Left forelimb (tissue), 1 donor: ENCODE measurements at regions not wholly inside any gene's neighbourhood (a gene's known extent, or its start where the extent isn't known, plus 50 kb on each side); places are given as distances from the start of the nearest gene placed in this dataset.

ENCODE experiments used
- DNase-seq: peaks from one replicate; pipeline ENCODE4 v3.0.0-alpha.2; 2018; ENCODE audit warnings: low spot score

GRCh38 chr3:117762621-117763037 lies 1053.0 kb downstream of the TUSC7 start:
- DNase-seq: no peak

- DNase-seq: no peak
Observed at GRCh38 chr3:117763561-117763960, 1054.0 kb downstream of the TUSC7 start.

DNA sequence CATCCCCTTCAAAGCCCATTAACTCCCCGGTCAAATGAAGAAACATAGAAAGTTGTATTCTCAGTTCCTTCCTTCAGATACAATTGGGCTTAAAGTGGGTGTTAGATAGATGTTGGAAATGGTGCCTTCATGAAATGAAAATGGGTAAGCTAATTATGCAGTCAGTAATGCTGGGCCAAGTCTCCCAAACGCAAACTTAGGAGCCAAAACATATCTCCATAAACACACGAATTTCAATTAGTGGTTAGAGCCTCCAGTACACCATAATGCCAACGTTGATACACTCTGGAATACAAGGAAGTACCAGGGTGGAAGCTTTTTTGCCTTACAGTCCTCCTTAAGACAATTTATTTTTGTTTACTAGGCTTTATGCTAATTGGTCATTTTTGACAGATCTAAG lies 1059.0 kb downstream of the TUSC7 start:
- no peak for DNase-seq

- DNase-seq: no peak
Observed at GRCh38 chr3:117774130-117774529, 1064.6 kb downstream of the TUSC7 start.

DNA sequence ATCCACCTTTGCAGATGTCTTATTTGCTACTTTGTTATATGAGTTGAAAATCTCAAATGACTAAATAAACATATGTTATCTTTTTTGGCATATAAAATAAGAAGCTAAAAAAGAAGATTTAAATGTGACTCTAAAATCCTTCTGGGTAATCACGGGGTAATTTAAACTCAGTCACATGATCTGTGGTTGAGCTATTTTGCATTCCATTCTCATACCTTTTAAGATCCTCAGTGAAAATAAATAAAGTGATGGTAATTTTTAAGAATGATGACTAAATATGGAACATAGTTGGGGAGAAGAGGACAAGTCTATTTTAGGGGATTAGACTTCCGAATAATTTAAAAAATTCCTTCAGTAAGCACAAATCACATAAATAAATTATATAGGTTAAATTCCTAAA lies 1076.8 kb downstream of the TUSC7 start:
- no peak for DNase-seq

DNA sequence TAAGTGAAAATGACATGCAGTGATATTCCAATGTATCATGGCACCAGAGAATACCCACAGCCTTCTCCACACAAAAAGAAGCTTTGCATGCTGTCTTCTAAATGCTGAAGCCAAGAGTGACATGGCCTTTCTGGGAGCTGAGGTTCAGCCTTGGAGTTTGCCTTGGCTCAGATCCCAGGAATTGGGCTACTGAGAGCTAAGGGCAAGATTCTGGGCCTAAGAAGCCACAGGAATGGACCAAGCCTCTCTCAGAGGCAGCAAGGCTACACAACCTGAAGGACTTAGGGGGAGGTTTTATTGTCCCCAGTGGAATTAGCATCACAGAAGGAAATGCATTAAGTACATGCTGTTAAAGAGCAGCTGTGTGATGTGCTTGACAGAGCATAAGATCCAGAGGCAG lies 1078.5 kb downstream of the TUSC7 start:
- no peak for DNase-seq

DNA sequence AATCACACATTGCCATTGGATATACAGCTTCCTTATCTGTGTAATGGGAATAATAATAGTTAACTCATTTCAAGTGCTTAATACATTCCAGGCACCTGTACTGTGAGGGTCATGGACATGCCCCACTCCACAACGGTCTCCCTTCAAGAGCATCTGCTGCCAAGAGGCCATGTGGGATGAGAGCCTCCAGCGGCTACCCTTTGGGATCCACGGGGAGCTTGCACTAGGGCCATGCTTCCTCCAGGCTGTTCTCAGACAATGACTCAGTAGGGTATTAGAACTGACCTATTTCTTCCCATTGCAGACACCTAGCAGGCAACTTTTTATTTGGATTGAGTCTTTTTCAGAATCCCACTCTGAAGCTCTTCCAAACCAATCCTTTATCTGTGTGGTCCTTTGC lies 1078.9 kb downstream of the TUSC7 start:
- DNase-seq: no peak

- no peak for DNase-seq
Observed at GRCh38 chr3:117790235-117790987, 1080.8 kb downstream of the TUSC7 start.

DNA sequence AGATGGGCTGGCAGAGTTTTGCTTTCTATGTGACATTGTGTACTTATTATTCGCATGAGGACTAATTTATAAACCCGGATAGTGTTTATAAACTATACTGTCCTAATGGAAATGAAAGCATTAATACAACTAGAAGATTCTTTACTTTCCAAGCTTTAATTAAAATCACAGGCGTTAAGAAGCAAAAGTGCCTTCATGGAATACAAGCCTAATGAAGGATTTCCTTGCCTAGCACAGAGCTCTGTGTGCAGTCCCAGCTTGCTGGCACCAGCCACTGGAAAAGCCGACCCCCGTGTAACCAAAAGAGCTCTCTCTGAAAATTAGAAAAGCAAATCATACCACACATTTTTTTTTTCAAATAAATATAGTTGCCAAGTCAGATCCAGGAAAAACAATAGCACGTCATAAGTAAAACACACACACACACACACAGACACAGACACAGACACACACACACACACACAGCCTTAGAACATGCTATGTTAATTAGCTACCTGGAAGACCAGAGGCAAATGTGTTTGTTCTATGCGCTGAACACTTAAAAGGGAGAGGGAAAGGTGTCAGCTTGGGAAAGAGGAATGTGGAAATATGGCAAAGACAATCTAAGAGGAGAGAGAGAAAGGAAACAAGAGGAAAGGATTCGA lies 1084.2 kb downstream of the TUSC7 start:
- no peak for DNase-seq

DNA sequence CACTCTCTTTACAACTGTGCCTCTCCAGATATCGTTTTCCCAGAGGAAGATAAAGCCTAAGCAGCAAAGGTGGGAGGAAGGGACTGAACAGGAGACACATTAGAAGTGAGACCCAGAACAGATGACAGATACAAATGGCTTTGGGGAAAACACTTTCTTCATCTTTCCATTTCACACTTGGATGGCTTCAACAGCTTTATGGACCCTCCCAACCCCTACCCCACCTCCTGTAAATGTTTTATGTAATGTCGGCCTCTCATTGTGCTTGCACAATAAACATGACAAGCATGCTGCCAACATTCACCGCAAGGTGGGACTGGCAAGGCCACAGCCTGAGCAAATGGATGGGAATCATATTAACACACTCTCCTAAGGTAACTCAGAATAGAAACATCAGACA lies 1088.6 kb downstream of the TUSC7 start:
- no peak for DNase-seq

DNA sequence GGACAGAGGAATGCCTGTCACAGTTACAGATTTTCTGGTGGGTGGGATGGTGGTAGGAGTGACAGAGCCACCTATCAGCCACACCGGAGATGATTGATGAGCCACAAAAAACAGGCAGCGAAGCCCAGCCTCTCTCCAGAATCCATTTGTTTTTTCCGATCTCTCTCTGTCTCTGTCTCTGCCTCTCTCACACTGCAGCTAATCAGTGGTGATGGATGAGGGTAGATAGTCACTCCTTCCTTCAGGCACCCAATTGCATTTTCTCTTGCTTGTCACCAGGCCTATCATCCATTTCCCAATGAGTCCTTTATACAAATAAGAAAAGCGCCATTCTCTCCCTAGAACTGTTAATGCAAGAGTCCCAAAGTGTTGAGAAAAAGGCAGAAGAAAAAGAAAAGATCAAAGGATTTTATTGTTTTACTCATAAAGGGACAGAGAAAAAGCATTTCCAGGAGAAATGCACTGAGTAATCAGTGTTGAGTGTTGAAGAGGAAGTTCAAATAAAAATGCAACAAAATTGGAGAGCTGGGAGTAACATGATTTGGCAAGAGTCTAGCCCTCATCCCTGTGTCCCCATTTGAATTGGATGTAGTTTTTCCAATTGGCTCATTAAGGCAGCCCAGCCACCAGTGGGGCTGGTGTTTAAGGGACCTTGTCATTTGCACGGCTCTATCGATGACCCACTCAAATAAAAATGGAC lies 1089.3 kb downstream of the TUSC7 start:
- no peak for DNase-seq

GRCh38 chr3:117799387-117799735 lies 1089.8 kb downstream of the TUSC7 start:
- DNase-seq: no peak

DNA sequence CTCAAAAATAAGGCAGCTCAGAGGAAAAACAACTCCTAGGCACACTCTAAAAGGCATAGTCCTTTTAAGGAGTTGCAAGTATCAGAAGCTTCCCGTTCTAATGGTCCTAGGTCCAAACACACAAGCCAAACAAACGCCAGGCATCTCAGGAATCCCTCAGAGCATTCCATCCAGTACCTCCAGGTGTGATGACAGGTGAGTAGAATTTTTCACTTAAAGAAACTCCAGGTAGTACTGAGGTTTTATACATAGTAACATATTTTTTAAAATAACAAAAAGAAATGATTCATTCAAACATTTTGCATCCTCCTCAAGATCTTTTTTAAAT lies 1092.3 kb downstream of the TUSC7 start:
- DNase-seq: no peak

- DNase-seq: no peak
Observed at GRCh38 chr3:117809186-117810081, 1099.9 kb downstream of the TUSC7 start.

DNA sequence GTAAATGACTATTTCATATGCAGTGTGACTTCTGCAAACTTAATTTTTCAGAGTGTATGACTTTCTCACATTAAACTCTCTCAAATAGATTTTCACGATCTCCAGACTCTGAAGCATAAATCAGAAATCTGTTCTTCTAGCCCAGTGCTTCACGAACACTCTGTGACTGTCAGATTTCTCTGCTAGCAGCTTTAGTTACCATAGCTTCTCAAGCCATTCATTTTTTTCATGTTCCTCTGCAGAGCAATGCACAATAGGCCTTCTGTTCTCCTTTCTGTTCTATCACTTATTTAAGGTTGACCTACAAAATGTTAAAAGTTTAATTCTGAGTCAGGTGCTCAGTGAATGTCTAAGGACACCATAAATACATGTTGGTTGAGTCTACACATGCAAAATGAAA lies 1102.2 kb downstream of the TUSC7 start:
- DNase-seq: no peak

- DNase-seq: no peak
Observed at GRCh38 chr3:117814975-117815374, 1105.4 kb downstream of the TUSC7 start.

DNA sequence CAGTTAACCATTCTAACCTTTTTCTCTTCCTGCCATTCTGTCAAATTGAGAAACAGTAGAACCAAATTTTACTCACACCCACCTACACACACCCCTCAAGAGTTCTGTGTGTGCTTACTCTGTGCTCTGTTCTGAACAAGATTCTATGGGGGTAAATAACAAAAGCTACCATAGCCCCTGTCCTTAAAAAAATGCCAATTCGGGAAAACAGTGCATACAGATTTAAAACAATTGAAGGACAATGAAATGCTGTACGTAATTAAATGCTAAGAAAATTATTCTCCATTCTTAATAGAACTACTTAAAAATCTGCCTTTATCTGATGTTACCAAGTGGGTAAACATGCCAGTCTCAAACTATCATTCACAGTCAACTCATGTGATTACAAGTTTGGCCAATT lies 1107.5 kb downstream of the TUSC7 start:
- DNase-seq: no peak

- DNase-seq: no peak
Observed at GRCh38 chr3:117818592-117818991, 1109.0 kb downstream of the TUSC7 start.

GRCh38 chr3:117820658-117821299 lies 1111.2 kb downstream of the TUSC7 start:
- no peak for DNase-seq

DNA sequence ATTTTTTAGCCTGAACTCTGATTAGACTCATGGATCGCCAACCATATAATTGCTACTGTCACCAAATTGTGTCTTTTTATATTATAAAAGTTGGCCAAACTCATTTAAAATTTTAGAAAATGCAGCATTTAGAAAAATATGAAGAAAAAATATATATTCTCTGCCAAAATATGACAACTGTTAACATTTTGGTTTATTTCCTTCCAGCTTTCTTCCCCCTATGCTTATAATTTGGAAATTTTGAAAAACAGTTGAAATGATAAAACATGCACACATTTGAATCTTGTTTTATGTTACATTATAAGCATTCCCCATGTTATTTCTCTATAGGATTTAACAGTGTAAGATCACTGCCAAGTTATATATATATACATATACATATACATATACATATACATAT lies 1112.8 kb downstream of the TUSC7 start:
- DNase-seq: no peak

- no peak for DNase-seq
Observed at GRCh38 chr3:117836296-117836695, 1126.7 kb downstream of the TUSC7 start.

DNA sequence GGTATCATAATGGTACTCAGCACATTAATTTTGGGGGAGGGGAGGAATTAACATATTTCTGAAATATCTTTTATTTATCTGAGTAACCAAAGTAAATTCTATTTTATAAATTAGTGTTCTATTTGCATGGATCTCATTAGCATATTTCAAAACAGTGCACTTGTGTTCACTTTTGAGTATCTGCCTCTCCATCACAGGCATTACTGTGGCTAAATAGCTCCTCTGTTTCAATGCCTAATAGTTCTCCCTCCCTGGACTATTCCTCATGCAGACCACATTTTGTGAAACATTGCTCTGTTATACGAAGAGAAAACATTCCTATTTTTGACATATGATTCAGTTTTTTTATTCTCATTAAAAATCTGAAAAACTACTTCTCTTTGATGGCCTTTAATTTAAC lies 1127.8 kb downstream of the TUSC7 start:
- DNase-seq: no peak
